H7 (cell line): ENCODE measurements at regions not wholly inside any gene's neighbourhood (a gene's known extent, or its start where the extent isn't known, plus 50 kb on each side); places are given as distances from the start of the nearest gene placed in this dataset.

Experiments used
- DNase-seq: peaks from one replicate; pipeline ENCODE4 v3.0.0; 2012
- H3K27me3 ChIP-seq: 2 replicates; pipeline ENCODE4 v1.6.0; 2011; ENCODE audit warnings: mild to moderate bottlenecking, low read length; ENCODE audit not compliant: control insufficient read depth, insufficient read depth
- H3K36me3 ChIP-seq: replicated peaks from 2 replicates; pipeline ENCODE4 v1.5.1; 2011; ENCODE audit warnings: low read length; ENCODE audit not compliant: control insufficient read depth, insufficient read depth
- H3K4me3 ChIP-seq: 2 replicates; pipeline ENCODE4 v1.5.1; 2011; ENCODE audit warnings: low read depth, mild to moderate bottlenecking, control low read depth, low read length, moderate library complexity; ENCODE audit not compliant: insufficient read depth

- no peak for DNase-seq
- no peaks in the 10 kb centered on the region for H3K36me3 ChIP-seq
- H3K4me3 ChIP-seq = no peak overlapping the region
- no peaks in the 10 kb centered on the region; the same call in 1 of the 2 replicates for H3K27me3 ChIP-seq
Measured at GRCh38 chr1:201742476-201742875, 86.5 kb upstream of the IPO9 start.

DNA sequence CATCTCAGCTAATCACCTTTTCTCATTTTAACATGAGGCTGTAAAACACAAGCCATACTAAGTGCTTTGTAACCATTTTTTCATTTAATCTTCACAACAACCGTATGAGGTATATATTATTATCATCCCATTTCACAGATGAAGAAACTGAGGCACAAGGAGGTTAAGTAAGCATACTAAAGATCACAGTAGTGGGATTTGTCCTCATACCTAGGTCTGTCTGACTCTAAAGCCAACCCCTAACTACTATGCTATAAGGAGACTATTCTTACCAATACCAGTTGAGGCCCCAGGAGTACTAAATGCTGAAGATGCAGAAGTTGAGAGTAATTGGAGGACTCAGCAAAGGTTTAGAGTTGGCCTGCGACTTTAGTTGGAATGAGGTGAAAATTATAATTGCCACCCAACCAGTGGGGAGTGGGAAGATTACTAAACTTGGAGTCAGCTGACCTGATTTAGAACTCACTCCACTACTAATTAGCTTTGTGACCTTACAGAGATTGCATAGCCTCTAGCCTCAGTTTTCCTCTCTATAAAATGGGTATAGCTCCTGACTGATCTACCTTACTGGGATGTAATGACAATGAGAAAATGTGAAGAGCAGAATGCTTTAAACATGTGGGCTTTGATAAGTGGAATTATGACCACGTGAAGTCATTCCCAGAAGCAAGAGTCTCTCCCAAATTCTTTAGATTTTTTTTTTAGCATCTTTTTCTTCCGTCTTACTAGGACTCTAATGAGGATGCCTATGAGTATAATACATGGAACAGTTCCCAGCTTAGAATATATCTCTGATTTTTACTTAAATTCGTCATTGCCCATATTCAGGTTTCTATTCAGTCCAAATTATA lies 85.8 kb upstream of the IPO9 start:
- no peak overlapping the region for H3K4me3 ChIP-seq
- DNase-seq = no peak
- H3K36me3 ChIP-seq = no peaks in the 10 kb centered on the region
- H3K27me3 ChIP-seq = no peaks in the 10 kb centered on the region

DNA sequence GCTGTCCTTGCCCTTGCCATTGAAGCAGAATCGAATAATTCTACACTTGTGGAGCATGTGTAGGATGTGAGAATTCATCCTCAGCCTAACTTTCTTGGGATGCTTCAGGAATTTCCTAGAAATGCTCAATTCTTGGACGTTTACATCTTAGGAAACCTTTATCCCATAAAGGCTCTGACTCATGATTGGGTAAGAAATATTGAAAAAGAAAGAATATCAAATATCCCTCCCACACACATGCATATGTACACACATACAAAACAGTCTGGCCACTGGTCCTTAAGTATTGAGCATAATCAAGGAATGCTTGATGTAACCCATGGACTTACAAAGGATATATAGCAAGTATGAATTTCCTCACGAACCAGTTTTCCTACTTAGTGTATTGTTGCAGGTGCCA lies 83.9 kb upstream of the IPO9 start:
- Histone ChIP-seq H3K4me3 (no peak overlapping the region), H3K27me3 (no peaks in the 10 kb centered on the region), H3K36me3 (no peaks in the 10 kb centered on the region)
- DNase-seq = no peak

GRCh38 chr1:201746156-201746555 lies 82.8 kb upstream of the IPO9 start:
- H3K36me3 ChIP-seq = no peaks in the 10 kb centered on the region
- no peak for DNase-seq

GRCh38 chr1:201747261-201747660 lies 81.7 kb upstream of the IPO9 start:
- Histone ChIP-seq H3K27me3 (no peaks in the 10 kb centered on the region), H3K4me3 (no peak overlapping the region), H3K36me3 (no peaks in the 10 kb centered on the region)
- no peak for DNase-seq

More at GRCh38 chr1:201746156-201746555, 82.8 kb upstream of the IPO9 start:
- no peaks in the 10 kb centered on the region for H3K27me3 ChIP-seq
- no peak overlapping the region for H3K4me3 ChIP-seq

DNA sequence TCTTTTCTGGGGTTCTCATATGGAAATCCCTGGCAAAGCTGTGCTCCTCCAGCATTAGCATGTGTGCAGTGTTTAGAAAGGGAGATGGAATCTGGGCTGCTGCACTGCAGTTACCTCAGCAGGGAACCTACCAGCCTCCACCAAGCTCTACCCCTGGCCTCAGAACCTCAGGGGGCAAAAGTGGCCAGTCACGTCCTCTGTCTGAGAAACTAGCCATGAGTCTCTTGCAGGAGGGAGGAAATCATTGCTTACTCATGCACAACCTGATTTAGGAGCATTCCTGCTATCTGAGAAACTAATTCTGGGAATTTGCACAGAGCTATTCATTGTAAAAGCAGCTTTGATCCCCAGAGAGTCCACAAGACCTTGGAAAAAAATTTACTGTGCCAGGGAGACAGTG lies 80.6 kb upstream of the IPO9 start:
- DNase-seq = no peak
- H3K27me3 ChIP-seq = no peaks in the 10 kb centered on the region
- H3K36me3 ChIP-seq = no peaks in the 10 kb centered on the region
- H3K4me3 ChIP-seq = no peak overlapping the region

- H3K4me3 ChIP-seq = no peak overlapping the region
- no peak for DNase-seq
- no peaks in the 10 kb centered on the region for H3K27me3 ChIP-seq
- no peaks in the 10 kb centered on the region for H3K36me3 ChIP-seq
Measured at GRCh38 chr1:201749059-201749690, 79.8 kb upstream of the IPO9 start.

GRCh38 chr1:201750120-201750519 lies 78.8 kb upstream of the IPO9 start:
- Histone ChIP-seq H3K4me3 (no peak overlapping the region), H3K36me3 (no peaks in the 10 kb centered on the region), H3K27me3 (no peaks in the 10 kb centered on the region)
- DNase-seq = no peak

DNA sequence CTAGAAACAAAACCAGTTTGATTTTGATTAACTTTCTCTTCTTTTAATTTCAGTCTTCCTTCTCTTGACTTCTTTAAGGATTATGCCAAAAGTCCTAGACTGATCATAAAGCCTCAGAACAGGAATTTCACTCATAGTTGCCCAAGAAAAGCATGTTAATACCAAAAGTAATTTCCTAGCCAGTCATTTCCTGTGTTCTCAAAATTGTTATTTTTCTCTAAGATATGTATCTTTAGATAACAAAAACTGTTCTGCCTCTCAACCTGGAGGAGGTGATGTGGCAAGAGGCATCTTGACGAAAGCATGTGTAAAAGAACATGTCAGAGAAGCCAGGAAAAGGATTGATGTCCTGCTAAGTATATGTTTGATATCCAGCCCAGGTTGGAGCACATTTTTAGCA lies 78.0 kb upstream of the IPO9 start:
- Histone ChIP-seq H3K36me3 (no peaks in the 10 kb centered on the region), H3K27me3 (no peaks in the 10 kb centered on the region), H3K4me3 (no peak overlapping the region)
- DNase-seq = no peak

GRCh38 chr1:201751872-201752271 lies 77.1 kb upstream of the IPO9 start:
- Histone ChIP-seq H3K4me3 (no peak overlapping the region), H3K36me3 (no peaks in the 10 kb centered on the region), H3K27me3 (no peaks in the 10 kb centered on the region)
- no peak for DNase-seq

DNA sequence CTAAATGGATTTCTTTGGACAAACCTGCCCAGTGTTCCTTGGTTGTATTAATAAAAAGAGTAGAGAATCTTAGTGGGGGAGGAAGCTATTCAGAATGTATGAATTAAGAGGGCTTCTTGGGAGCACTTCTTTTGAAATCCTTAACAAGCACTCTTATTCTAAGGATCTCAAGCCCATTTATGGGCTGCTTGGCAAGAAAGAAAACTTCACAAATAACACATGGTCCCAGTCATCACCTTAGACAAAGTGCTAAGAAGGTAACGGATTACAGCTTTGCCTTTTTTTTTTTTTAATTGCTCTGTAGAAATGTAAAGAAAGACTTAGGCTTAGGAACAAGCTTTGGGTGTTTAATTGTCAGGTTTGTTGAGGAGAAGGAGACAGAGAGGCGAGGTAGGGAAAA lies 76.6 kb upstream of the IPO9 start:
- no peaks in the 10 kb centered on the region for H3K36me3 ChIP-seq
- no peaks in the 10 kb centered on the region for H3K27me3 ChIP-seq
- no peak overlapping the region for H3K4me3 ChIP-seq
- no peak for DNase-seq

- no peak for DNase-seq
- no peaks in the 10 kb centered on the region for H3K27me3 ChIP-seq
- H3K4me3 ChIP-seq = no peak overlapping the region
- no peaks in the 10 kb centered on the region for H3K36me3 ChIP-seq
Measured at GRCh38 chr1:201753492-201753891, 75.5 kb upstream of the IPO9 start.

GRCh38 chr1:201754353-201754752 lies 74.6 kb upstream of the IPO9 start:
- Histone ChIP-seq H3K4me3 (no peak overlapping the region), H3K27me3 (no peaks in the 10 kb centered on the region), H3K36me3 (no peaks in the 10 kb centered on the region)
- DNase-seq = no peak

- DNase-seq = no peak
- H3K36me3 ChIP-seq = no peaks in the 10 kb centered on the region
- no peak overlapping the region for H3K4me3 ChIP-seq
- no peaks in the 10 kb centered on the region for H3K27me3 ChIP-seq
Measured at GRCh38 chr1:201755200-201755599, 73.8 kb upstream of the IPO9 start.

DNA sequence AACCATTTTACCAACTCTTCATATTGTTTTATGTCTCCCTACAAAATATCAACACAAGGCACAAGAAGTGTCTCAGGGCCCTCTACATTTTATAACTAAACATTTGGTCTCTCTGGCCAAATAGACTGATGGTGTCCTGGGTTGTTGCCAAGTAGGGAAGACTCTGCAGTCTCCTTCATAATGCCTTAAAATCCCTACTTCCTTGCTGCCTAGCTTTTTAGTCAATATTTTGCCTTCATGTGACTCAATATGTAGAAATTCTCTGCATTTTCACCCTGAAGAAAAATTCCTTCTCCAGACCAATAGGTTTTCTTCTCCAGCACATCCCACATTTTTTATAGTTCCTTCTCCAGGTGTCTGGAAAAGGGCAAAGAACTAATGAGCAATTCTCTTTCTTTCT lies 72.6 kb upstream of the IPO9 start:
- H3K27me3 ChIP-seq = no peaks in the 10 kb centered on the region
- no peak for DNase-seq

More for the DNA sequence above, 72.6 kb upstream of the IPO9 start:
- Histone ChIP-seq H3K4me3 (no peak overlapping the region), H3K36me3 (no peaks in the 10 kb centered on the region)
